ENCODE measurements at regions not wholly inside any gene's neighbourhood (a gene's known extent, or its start where the extent isn't known, plus 50 kb on each side); places are given as distances from the start of the nearest gene placed in this dataset.

DNA sequence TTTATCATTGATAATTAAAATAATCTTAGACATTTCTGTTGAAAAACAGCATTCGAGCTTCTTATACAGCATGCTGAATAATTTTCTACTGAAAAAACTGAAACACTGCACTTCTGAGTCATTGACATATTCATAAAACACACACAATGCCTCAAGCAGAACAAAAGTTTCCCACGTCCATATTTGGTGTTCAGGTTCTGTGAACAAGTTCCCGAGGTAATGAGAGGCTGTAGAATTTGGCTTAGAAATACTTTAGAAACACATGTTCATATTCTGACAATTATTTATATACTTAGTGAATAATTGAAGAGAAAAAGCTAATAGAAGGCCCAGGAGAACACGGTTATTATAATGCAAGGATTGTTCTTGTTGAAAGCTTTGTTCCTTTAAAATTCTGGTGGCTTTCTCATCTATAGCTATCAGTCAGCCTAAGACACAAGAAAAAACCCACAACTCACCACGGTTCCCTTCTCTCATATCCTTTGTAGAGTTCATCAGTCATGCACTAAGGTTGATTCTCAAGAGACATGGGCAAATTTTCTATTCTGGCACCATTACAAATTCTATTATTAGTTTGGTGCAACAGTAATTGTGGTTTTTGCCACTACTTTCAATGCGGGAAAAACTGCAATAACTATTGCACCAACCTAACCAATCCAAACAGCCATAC, 194.4 kb downstream of the TMX3 start:
- Histone ChIP-seq H3K4me3 (ENCODE audit: low read depth in 1 of 3, low read length in 3 of 3) (no peak overlapping the region), H3K36me3 (ENCODE audit: control insufficient read depth in 4 of 4, insufficient read depth in 3 of 4, low read depth in 1 of 4, low read length in 3 of 4) (no peaks in the 10 kb centered on the region), H3K27ac (ENCODE audit: low read depth in 1 of 2, low read length in 2 of 2) (no peak overlapping the region), H3K9ac (ENCODE audit: low read depth in 1 of 2, low read length in 2 of 2) (no peak overlapping the region), H3K27me3 (ENCODE audit: control insufficient read depth in 4 of 4, insufficient read depth in 4 of 4, low read length in 3 of 4) (peaks cover 0 to 6% (median 0%) of the 10 kb centered on the region in 4 donors), H3K4me1 (ENCODE audit: control insufficient read depth in 4 of 4, insufficient read depth in 4 of 4, low read length in 3 of 4) (no peaks in the 10 kb centered on the region), H3K9me3 (ENCODE audit: control insufficient read depth in 4 of 4, low read length in 3 of 4) (no peaks in the 10 kb centered on the region)
- no peak for TF ChIP-seq FOXA2 (IDR thresholded peaks at IDR 0.05)
- TF ChIP-seq, protein P1, sequence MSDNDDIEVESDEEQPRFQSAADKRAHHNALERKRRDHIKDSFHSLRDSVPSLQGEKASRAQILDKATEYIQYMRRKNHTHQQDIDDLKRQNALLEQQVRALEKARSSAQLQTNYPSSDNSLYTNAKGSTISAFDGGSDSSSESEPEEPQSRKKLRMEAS (IDR thresholded peaks at IDR 0.05), result no peak
- no peak for TF ChIP-seq YY1 (IDR thresholded peaks at IDR 0.05)
- TF ChIP-seq TAF1 (conservative IDR thresholded peaks at IDR 0.05), result no peak
- TF ChIP-seq EGR1 (IDR thresholded peaks at IDR 0.05; ENCODE audit: low read depth in 2 of 2), result no peak
- TF ChIP-seq RXRA (IDR thresholded peaks at IDR 0.05), result no peak
- TF ChIP-seq, protein P2, sequence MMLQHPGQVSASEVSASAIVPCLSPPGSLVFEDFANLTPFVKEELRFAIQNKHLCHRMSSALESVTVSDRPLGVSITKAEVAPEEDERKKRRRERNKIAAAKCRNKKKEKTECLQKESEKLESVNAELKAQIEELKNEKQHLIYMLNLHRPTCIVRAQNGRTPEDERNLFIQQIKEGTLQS (IDR thresholded peaks at IDR 0.05), result no peak
- no peak for TF ChIP-seq GABPA (IDR thresholded peaks at IDR 0.05 in 1 of 2, conservative IDR thresholded peaks at IDR 0.05 in 1 of 2)
- no peak for DNase-seq (ENCODE audit: low spot score)
- 66% methylated on average over 6 of the region's 6 CpGs for WGBS

DNA sequence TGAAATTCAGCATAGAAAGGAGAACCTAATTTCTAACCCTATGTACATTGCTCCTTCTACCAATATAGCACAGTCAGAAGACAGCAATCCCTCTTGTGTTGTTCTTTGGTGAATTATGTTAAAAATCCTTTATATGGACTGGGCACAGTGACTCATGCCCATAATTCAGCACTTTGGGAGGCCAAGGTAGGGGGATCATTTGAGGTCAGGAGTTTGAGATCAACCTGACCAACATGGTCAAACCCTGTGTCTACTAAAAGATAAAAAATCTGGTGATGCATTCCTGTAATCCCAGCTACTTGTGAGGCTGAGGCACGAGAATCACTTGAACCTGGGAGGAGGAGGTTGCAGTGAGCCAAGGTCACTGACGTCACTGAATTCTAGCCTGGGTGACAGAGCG, 195.6 kb downstream of the TMX3 start:
- Histone ChIP-seq H3K9ac (ENCODE audit: low read depth in 1 of 2, low read length in 2 of 2) (no peak overlapping the region), H3K27me3 (ENCODE audit: control insufficient read depth in 4 of 4, insufficient read depth in 4 of 4, low read length in 3 of 4) (peaks cover 0 to 6% (median 0%) of the 10 kb centered on the region in 4 donors), H3K36me3 (ENCODE audit: control insufficient read depth in 4 of 4, insufficient read depth in 3 of 4, low read depth in 1 of 4, low read length in 3 of 4) (no peaks in the 10 kb centered on the region), H3K4me1 (ENCODE audit: control insufficient read depth in 4 of 4, insufficient read depth in 4 of 4, low read length in 3 of 4) (no peaks in the 10 kb centered on the region), H3K4me3 (ENCODE audit: low read depth in 1 of 3, low read length in 3 of 3) (no peak overlapping the region), H3K27ac (ENCODE audit: low read depth in 1 of 2, low read length in 2 of 2) (no peak overlapping the region), H3K9me3 (ENCODE audit: control insufficient read depth in 4 of 4, low read length in 3 of 4) (no peaks in the 10 kb centered on the region)
- WGBS, result 65% methylated on average over 3 of the region's 3 CpGs
- no peak for DNase-seq (ENCODE audit: low spot score)
- TF ChIP-seq RXRA (IDR thresholded peaks at IDR 0.05) (no peak), RAD21 (IDR thresholded peaks at IDR 0.05) (no peak), GABPA (IDR thresholded peaks at IDR 0.05 in 1 of 2, conservative IDR thresholded peaks at IDR 0.05 in 1 of 2) (no peak), FOXA1 (IDR thresholded peaks at IDR 0.05) (no peak), HNF4G (IDR thresholded peaks at IDR 0.05) (no peak), FOXA2 (IDR thresholded peaks at IDR 0.05) (no peak), JUND (IDR thresholded peaks at IDR 0.05) (no peak), SP1 (IDR thresholded peaks at IDR 0.05) (no peak), NR2F2 (IDR thresholded peaks at IDR 0.05) (no peak), TAF1 (conservative IDR thresholded peaks at IDR 0.05) (no peak), YY1 (IDR thresholded peaks at IDR 0.05) (no peak), EGR1 (IDR thresholded peaks at IDR 0.05; ENCODE audit: low read depth in 2 of 2) (no peak), HNF4A (conservative IDR thresholded peaks at IDR 0.05) (no peak), ZBTB33 (IDR thresholded peaks at IDR 0.05) (no peak)
- TF ChIP-seq, protein P3, sequence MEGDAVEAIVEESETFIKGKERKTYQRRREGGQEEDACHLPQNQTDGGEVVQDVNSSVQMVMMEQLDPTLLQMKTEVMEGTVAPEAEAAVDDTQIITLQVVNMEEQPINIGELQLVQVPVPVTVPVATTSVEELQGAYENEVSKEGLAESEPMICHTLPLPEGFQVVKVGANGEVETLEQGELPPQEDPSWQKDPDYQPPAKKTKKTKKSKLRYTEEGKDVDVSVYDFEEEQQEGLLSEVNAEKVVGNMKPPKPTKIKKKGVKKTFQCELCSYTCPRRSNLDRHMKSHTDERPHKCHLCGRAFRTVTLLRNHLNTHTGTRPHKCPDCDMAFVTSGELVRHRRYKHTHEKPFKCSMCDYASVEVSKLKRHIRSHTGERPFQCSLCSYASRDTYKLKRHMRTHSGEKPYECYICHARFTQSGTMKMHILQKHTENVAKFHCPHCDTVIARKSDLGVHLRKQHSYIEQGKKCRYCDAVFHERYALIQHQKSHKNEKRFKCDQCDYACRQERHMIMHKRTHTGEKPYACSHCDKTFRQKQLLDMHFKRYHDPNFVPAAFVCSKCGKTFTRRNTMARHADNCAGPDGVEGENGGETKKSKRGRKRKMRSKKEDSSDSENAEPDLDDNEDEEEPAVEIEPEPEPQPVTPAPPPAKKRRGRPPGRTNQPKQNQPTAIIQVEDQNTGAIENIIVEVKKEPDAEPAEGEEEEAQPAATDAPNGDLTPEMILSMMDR (IDR thresholded peaks at IDR 0.05; ENCODE audit: low read depth, low read length, missing input control), result no peak
- TF ChIP-seq, protein P2 (IDR thresholded peaks at IDR 0.05), result no peak
- TF ChIP-seq, protein P1 (IDR thresholded peaks at IDR 0.05), result no peak
- TF ChIP-seq, protein P4, sequence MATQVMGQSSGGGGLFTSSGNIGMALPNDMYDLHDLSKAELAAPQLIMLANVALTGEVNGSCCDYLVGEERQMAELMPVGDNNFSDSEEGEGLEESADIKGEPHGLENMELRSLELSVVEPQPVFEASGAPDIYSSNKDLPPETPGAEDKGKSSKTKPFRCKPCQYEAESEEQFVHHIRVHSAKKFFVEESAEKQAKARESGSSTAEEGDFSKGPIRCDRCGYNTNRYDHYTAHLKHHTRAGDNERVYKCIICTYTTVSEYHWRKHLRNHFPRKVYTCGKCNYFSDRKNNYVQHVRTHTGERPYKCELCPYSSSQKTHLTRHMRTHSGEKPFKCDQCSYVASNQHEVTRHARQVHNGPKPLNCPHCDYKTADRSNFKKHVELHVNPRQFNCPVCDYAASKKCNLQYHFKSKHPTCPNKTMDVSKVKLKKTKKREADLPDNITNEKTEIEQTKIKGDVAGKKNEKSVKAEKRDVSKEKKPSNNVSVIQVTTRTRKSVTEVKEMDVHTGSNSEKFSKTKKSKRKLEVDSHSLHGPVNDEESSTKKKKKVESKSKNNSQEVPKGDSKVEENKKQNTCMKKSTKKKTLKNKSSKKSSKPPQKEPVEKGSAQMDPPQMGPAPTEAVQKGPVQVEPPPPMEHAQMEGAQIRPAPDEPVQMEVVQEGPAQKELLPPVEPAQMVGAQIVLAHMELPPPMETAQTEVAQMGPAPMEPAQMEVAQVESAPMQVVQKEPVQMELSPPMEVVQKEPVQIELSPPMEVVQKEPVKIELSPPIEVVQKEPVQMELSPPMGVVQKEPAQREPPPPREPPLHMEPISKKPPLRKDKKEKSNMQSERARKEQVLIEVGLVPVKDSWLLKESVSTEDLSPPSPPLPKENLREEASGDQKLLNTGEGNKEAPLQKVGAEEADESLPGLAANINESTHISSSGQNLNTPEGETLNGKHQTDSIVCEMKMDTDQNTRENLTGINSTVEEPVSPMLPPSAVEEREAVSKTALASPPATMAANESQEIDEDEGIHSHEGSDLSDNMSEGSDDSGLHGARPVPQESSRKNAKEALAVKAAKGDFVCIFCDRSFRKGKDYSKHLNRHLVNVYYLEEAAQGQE (IDR thresholded peaks at IDR 0.05), result no peak

Data from liver (tissue), 8 donors.